ENCODE measurements at regions not wholly inside any gene's neighbourhood (a gene's known extent, or its start where the extent isn't known, plus 50 kb on each side); places are given as distances from the start of the nearest gene placed in this dataset.

DNA sequence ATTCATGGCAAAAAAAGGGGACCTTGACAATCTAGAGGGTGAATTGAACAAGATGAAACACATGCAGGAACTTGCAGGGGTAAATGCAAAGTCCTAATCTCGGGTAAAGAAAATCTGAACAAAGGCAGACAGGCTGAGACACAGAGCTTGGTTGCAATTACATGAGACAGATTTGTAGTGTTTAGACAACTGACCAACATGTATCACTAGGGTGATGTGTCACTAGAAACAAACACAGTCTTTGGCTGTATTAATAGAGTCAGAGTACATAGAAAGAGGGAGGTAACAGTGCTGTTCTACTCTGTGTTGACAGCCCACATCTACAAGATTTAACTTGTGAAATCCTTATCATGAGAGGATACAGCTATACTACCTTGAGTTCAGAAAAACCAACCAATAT lies 78.1 kb upstream of the GRIK3 start:
- no peak overlapping the region for H3K27ac ChIP-seq
- no peak for TF ChIP-seq CTCF (IDR thresholded peaks at IDR 0.05)
- no peak for DNase-seq (ENCODE audit: low spot score)
- H3K4me3 ChIP-seq: no peak overlapping the region

DNA sequence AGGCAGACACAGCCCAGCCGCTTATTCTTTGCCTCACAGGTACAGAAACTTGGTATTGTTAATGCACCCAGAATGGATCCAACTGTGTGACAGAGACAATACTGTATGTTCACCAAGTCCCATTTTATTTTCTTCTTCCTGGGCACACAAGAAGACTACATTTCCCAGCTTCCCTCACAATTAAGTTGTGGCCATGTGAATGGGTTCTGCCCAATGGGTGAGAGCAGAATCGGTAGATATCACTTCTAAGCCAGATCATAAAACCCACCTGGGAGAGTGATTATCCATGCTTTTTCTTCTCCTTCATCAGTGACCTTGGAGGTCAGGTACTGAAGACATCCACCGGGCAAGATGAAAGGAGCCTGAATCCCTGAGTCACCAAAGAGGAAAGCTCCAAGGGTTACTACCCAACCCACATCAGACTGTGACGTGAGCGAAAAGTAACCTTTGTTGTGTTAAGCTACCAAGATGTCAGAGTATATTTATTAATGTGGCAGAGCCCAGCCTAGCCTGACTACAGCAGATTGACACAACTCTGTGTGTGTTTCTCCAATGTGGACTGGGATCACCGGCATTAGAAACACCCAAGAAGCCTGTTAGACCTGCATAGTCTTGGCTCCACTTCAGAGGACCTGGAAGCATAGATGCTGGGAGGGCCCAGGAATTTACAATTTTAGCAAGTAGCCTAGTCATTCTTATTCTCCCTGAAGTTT lies 79.1 kb upstream of the GRIK3 start:
- no peak for DNase-seq (ENCODE audit: low spot score)
- Histone ChIP-seq H3K27ac (no peak overlapping the region), H3K4me3 (no peak overlapping the region)
- TF ChIP-seq CTCF (IDR thresholded peaks at IDR 0.05): no peak

DNA sequence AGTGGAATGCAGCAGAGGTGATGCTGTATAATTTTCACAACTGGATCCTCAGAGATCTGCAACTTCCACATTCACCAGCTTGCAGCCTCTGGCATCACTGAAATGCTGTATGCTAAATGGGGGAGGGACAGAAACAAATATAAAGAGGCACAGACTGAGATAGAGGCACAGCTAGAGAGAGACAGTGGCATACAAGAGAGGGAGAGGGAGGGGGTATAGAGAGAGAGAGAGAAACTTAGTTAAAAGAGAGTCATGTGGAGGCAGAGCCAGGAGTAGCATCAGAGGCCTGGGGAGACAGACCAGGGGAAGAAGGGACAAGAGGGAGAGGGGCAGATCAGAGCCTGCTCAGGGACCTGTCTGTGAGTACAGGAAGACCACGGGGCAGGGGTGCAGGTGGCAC lies 84.5 kb upstream of the GRIK3 start:
- no peak overlapping the region for H3K27ac ChIP-seq
- H3K4me3 ChIP-seq: no peak overlapping the region
- no peak for TF ChIP-seq CTCF (IDR thresholded peaks at IDR 0.05)
- no peak for DNase-seq (ENCODE audit: low spot score)

DNA sequence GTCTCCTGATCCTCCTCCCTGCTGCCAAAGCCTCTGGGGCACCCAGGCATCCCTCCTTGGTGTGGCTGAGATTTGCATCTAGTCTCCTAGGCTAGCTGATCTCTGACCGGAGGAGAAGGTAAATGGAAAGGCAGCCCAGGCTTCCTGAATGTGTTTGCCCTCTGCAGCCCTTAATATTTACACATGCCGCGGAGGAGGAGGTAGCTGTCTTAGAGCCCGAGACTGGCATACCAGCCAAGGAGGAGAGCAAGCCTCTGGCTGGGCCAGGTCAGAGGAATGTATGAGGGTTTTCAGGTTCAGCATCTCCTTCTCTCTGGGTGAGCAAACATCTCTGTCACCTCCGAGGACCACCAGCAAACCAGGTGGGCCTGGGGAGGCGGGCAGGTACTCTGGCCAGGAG lies 86.0 kb upstream of the GRIK3 start:
- no peak for DNase-seq (ENCODE audit: low spot score)
- H3K27ac ChIP-seq: no peak overlapping the region
- TF ChIP-seq CTCF (IDR thresholded peaks at IDR 0.05): no peak
- H3K4me3 ChIP-seq: no peak overlapping the region

- TF ChIP-seq CTCF (IDR thresholded peaks at IDR 0.05): no peak
- no peak overlapping the region for H3K27ac ChIP-seq
- no peak overlapping the region for H3K4me3 ChIP-seq
- DNase-seq (ENCODE audit: low spot score): no peak
These were observed 89.2 kb upstream of the GRIK3 start for GRCh38 chr1:37123276-37124115.

GRCh38 chr1:37124501-37124900 lies 90.2 kb upstream of the GRIK3 start:
- Histone ChIP-seq H3K4me3 (no peak overlapping the region), H3K27ac (no peak overlapping the region)
- no peak for TF ChIP-seq CTCF (IDR thresholded peaks at IDR 0.05)
- no peak for DNase-seq (ENCODE audit: low spot score)

DNA sequence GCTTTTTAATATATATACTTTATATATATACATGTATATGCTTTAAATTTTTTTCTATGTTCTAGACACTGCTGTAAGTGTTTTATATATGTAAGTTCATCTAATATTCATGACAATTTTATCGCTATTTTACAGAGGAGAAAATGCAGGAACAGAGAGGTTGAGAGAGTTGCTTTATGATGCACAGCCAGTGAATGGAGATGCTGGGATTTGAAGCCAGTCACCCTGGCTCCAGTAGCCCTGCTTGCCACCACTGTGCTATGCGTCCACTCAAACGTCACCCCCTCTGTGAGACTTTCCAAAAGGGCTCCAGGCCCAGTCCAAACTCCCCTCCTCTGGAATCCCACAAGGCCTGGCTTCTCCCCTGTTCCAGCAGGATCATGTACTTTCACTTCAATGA lies 91.0 kb upstream of the GRIK3 start:
- TF ChIP-seq CTCF (IDR thresholded peaks at IDR 0.05): no peak
- no peak overlapping the region for H3K4me3 ChIP-seq
- DNase-seq (ENCODE audit: low spot score): no peak
- H3K27ac ChIP-seq: no peak overlapping the region

All from coronary artery (tissue), 2 donors.